MCF 10A (cell line): ENCODE measurements at regions not wholly inside any gene's neighbourhood (a gene's known extent, or its start where the extent isn't known, plus 50 kb on each side); places are given as distances from the start of the nearest gene placed in this dataset.

Experiments used
- BruUV-seq: library from RNA; stranded (reverse); fragments of 400-500 nt; replicated peaks from 2 replicates; lab custom pipeline; 2021; lab: Mats Ljungman, UMichigan
- CTCF ChIA-PET: fragments of 300-600 bp; sonication (Branson Sonifier 250); formaldehyde crosslinking; extraction: SDS; loops from one replicate; lab custom pipeline; 2021; ENCODE audit warnings: antibody characterized with exemption, inconsistent platforms; lab: Yijun Ruan, JAX
- POLR2A ChIA-PET: fragments of 300-600, 350-650 bp; sonication (Branson Sonifier 250); formaldehyde crosslinking; extraction: SDS; loops from one replicate; lab custom pipeline; 2020; ENCODE audit warnings: antibody characterized with exemption, inconsistent platforms; lab: Yijun Ruan, JAX
- DNase-seq: peaks from one replicate; pipeline ENCODE4 v3.0.0-alpha.2; 2018; ENCODE audit not compliant: unreplicated experiment
- H3K27ac Mint-ChIP-seq: one replicate; pipeline ENCODE4 v1.8.0; 2022; ENCODE audit warnings: mild to moderate bottlenecking, low read depth, mixed read lengths; ENCODE audit not compliant: unreplicated experiment
- H3K27me3 Mint-ChIP-seq: one replicate; pipeline ENCODE4 v1.8.0; 2022; ENCODE audit warnings: mixed read lengths; ENCODE audit not compliant: insufficient read depth, unreplicated experiment
- H3K36me3 Mint-ChIP-seq: one replicate; pipeline ENCODE4 v1.8.0; 2022; ENCODE audit warnings: mild to moderate bottlenecking, moderate library complexity, mixed read lengths; ENCODE audit not compliant: insufficient read depth, unreplicated experiment
- H3K4me1 Mint-ChIP-seq: one replicate; pipeline ENCODE4 v1.8.0; 2022; ENCODE audit warnings: mixed read lengths; ENCODE audit not compliant: insufficient read depth, unreplicated experiment
- H3K4me3 Mint-ChIP-seq: one replicate; pipeline ENCODE4 v1.8.0; 2022; ENCODE audit warnings: mild to moderate bottlenecking, moderate library complexity, mixed read lengths; ENCODE audit not compliant: unreplicated experiment
- H3K9me3 Mint-ChIP-seq: one replicate; pipeline ENCODE4 v1.8.0; 2022; ENCODE audit warnings: mixed read lengths; ENCODE audit not compliant: unreplicated experiment
- intact Hi-C: fragments of 100-400 bp; cut with micrococcal nuclease; formaldehyde crosslinking; loops from 2 replicates; pipeline ENCODE4 v1.14.1; 2022
- TF ChIP-seq, protein P1 (sequence below): fragments of 200-600 bp; IDR thresholded peaks from one replicate; pipeline ENCODE4 v1.8.0; 2022; ENCODE audit warnings: antibody characterized with exemption, mild to moderate bottlenecking; ENCODE audit not compliant: unreplicated experiment

DNA sequence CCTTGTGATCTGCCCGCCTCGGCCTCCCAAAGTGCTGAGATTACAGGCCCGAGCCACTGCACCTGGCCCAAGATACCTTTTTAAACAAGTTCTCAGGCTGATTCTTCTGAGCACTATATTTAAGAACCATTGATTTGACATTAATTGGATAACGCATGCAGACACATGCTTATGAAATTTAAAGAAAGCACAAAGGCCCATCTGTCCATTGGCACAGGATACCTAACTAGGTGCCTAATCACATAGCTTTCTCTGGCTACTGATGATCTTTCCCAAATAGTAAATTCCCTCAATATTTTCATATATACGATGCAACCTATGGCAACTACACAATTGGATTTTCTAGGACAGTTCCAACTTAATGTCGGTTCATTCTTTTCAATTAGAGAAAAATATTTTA lies 62.5 kb upstream of the STAM2 start:
- DNase-seq = no peak
- H3K9me3 Mint-ChIP-seq = no peaks in the 10 kb centered on the region
- no peak overlapping the region for H3K27ac Mint-ChIP-seq
- TF ChIP-seq, protein P1, sequence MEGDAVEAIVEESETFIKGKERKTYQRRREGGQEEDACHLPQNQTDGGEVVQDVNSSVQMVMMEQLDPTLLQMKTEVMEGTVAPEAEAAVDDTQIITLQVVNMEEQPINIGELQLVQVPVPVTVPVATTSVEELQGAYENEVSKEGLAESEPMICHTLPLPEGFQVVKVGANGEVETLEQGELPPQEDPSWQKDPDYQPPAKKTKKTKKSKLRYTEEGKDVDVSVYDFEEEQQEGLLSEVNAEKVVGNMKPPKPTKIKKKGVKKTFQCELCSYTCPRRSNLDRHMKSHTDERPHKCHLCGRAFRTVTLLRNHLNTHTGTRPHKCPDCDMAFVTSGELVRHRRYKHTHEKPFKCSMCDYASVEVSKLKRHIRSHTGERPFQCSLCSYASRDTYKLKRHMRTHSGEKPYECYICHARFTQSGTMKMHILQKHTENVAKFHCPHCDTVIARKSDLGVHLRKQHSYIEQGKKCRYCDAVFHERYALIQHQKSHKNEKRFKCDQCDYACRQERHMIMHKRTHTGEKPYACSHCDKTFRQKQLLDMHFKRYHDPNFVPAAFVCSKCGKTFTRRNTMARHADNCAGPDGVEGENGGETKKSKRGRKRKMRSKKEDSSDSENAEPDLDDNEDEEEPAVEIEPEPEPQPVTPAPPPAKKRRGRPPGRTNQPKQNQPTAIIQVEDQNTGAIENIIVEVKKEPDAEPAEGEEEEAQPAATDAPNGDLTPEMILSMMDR = no peak
- H3K4me1 Mint-ChIP-seq = peaks cover 19% of the 10 kb centered on the region
- POLR2A ChIA-PET = no interaction called here
- CTCF ChIA-PET = interaction anchor here (0.7 kb wide), 1 partner anchor 392 kb away, joined by 3 read pairs; no protein-coding TSS in a partner anchor
- BruUV-seq = no TSS peak
- no peaks in the 10 kb centered on the region for H3K27me3 Mint-ChIP-seq
- no peaks in the 10 kb centered on the region for H3K36me3 Mint-ChIP-seq
- no peak overlapping the region for H3K4me3 Mint-ChIP-seq
- intact Hi-C loops = no loop called here

DNA sequence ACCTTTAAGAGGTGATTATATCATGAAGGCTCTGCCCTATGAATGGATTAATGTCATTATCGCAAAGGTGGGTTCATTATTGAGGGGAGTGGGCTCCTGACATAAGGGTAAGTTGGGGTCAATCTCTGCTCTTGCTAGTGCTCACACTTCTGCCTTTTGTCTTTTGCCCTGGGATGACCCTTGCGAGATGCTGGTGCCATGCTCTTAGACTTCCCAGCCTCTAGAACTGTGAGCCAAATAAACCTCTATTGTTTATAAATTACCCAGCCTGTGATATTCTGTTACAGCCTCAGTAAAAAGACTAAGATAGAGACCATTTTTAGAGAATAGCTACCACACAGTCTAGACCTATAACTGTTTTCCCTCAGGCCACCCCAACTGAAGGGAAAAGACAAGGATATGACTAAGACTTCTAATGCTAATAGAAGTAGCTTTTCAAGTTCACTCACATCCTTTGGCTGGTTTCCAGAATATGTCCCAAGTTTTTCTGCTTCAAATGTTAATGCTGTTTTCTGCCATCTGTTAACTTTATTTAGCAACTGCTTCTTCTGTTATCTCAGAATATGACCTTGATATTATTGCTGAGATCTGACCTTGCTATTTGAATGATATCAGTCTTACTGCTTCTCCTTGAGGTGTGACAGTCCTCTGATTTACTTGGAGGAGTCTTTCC lies 65.1 kb upstream of the STAM2 start:
- no peaks in the 10 kb centered on the region for H3K27me3 Mint-ChIP-seq
- ChIA-PET CTCF (interaction anchor here (0.5 to 0.6 kb wide), 3 partner anchors 23 to 1167 kb away, joined by 3 to 4 read pairs (median 4); no protein-coding TSS in a partner anchor), POLR2A (interaction anchor here (0.6 to 1.3 kb wide), 2 partner anchors 15 to 339 kb away, joined by 3 to 6 read pairs; no protein-coding TSS in a partner anchor)
- H3K4me1 Mint-ChIP-seq = peaks cover 13% of the 10 kb centered on the region
- no TSS peak for BruUV-seq
- peak; percentile 84 for DNase-seq
- no peaks in the 10 kb centered on the region for H3K9me3 Mint-ChIP-seq
- no peak overlapping the region for H3K27ac Mint-ChIP-seq
- H3K36me3 Mint-ChIP-seq = no peaks in the 10 kb centered on the region
- intact Hi-C loops = no loop called here
- TF ChIP-seq, protein P1 = no peak
- no peak overlapping the region for H3K4me3 Mint-ChIP-seq

DNA sequence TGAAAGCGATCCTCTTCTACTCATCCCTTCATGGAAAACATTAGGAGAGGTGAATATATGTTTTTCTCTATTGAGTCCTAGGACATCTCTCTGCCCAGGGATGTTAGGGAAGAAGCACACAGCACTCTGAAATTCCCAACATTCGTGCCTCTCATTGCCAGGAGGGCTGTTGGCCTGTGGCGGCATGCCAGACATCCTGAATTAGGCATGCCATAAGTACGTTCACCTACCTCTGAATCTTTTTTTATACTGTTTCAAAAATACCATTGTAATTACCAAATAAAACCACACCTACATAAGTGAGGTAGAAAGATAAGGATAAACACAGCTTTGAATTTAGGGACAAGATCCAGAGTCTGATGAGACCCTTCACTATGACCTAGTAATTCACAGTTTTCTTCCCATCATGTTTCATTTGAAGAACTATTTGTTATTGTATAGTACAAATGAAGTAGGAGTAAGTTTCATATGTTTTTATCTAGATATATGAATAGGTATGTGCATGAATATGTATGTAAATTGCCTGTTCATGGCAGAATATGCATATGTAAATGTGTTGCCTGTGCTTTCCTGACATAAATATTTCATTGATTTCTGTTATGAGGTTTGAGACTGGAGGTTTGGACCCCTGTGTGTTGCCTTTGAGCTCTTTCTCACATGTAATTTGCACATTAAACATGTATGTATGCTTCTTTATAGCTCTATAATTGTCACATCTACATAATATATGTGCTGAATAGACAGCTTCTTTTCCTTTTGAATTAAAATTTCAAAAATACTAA lies 66.6 kb upstream of the STAM2 start:
- Mint-ChIP-seq H3K27me3 (no peaks in the 10 kb centered on the region), H3K9me3 (no peaks in the 10 kb centered on the region), H3K36me3 (no peaks in the 10 kb centered on the region), H3K4me3 (no peak overlapping the region), H3K4me1 (peaks cover 13% of the 10 kb centered on the region), H3K27ac (no peak overlapping the region)
- CTCF ChIA-PET = interaction anchor here (1.1 kb wide), 1 partner anchor 216 kb away, joined by 3 read pairs; no protein-coding TSS in a partner anchor
- intact Hi-C loops = no loop called here
- TF ChIP-seq, protein P1 = no peak
- DNase-seq = peak; percentile 52
- POLR2A ChIA-PET = interaction anchor here (1.3 kb wide), 1 partner anchor 14 kb away, joined by 6 read pairs; no protein-coding TSS in a partner anchor
- no TSS peak for BruUV-seq

DNA sequence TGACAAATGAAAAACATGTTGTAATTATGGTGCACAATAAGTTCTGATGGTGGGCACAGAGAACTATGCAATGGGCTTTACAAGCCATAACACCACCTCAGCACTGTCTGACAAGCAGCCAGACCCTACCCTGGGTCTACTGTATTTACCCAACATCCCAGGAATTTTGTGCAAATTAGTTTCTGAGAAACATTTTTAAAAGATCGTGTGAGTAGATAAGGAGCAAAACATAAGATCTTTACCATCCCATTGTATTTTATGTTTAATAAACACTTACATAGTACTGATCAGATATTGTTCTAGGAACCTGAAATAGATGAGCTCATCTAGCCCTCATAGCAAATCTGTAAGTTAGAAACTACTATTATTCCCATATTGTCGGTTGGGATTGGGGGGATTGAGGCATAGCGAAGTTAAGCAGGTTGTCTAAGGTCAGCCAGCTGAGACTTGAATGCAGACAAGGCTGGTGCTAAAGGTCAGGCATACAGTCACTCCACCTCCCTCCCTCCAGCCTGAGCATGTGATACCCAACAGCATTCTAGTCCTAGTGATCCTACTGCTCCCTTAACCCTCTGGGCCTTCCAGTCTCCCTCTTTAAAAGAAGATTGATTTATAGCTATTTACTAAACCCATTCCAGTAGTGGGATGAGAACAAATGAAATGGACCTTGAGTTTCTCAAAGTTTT lies 67.4 kb upstream of the STAM2 start:
- Mint-ChIP-seq H3K27me3 (no peaks in the 10 kb centered on the region), H3K27ac (no peak overlapping the region), H3K4me3 (no peak overlapping the region), H3K9me3 (no peaks in the 10 kb centered on the region), H3K36me3 (no peaks in the 10 kb centered on the region), H3K4me1 (peaks cover 13% of the 10 kb centered on the region)
- no peak for DNase-seq
- no TSS peak for BruUV-seq
- intact Hi-C loops = no loop called here
- TF ChIP-seq, protein P1 = no peak
- CTCF ChIA-PET = no interaction called here
- POLR2A ChIA-PET = no interaction called here
